H1 (cell line): ENCODE measurements at regions not wholly inside any gene's neighbourhood (a gene's known extent, or its start where the extent isn't known, plus 50 kb on each side); places are given as distances from the start of the nearest gene placed in this dataset.

Source experiments
- BACH1 ChIP-seq: IDR thresholded peaks from 2 replicates; pipeline ENCODE4 v1.6.1; 2012; ENCODE audit warnings: low read length, improper control_type of control experiment
- CBX5 ChIP-seq: fragments of 300-800, 300-1000 bp; sonication (generic); IDR thresholded peaks from 2 replicates; pipeline ENCODE4 v1.7.1; 2016; ENCODE audit warnings: antibody characterized with exemption, low read length, low read depth
- CHD1 ChIP-seq: IDR thresholded peaks from 2 replicates; pipeline ENCODE4 v1.6.1; 2012; ENCODE audit warnings: low read depth, low read length, improper control_type of control experiment
- CHD2 ChIP-seq: IDR thresholded peaks from 2 replicates; pipeline ENCODE4 v1.6.1; 2012; ENCODE audit warnings: low read length, improper control_type of control experiment
- KDM4A ChIP-seq: IDR thresholded peaks from one replicate; pipeline ENCODE4 v1.7.1; 2012; ENCODE audit warnings: low read depth, mild to moderate bottlenecking, moderate library complexity, low read length, inconsistent platforms; ENCODE audit not compliant: severe bottlenecking
- MAFK ChIP-seq: IDR thresholded peaks from 2 replicates; pipeline ENCODE4 v1.6.1; 2012; ENCODE audit warnings: low read depth, mild to moderate bottlenecking, improper control_type of control experiment, low read length
- TAF1 ChIP-seq: IDR thresholded peaks from 2 replicates; pipeline ENCODE4 v1.6.1; 2011; ENCODE audit warnings: mild to moderate bottlenecking, low read depth, low read length
- TF ChIP-seq, protein P1 (sequence below), 3 experiments: IDR thresholded peaks; 1 replicate in 2 of 3; 2 replicates in 1 of 3; pipeline versions ENCODE4 v1.5.1 to v1.6.1; 2011; ENCODE audit warnings: low read length in 3 of 3, mild to moderate bottlenecking in 3 of 3, inconsistent platforms in 2 of 3, low read depth in 1 of 3, moderate library complexity in 1 of 3; ENCODE audit not compliant: insufficient read depth in 1 of 3; ENCODE audit errors: control extremely low read depth in 1 of 3
- TF ChIP-seq, protein P2 (sequence below): IDR thresholded peaks from 2 replicates; pipeline ENCODE4 v1.6.1; 2012; ENCODE audit warnings: inconsistent platforms

DNA sequence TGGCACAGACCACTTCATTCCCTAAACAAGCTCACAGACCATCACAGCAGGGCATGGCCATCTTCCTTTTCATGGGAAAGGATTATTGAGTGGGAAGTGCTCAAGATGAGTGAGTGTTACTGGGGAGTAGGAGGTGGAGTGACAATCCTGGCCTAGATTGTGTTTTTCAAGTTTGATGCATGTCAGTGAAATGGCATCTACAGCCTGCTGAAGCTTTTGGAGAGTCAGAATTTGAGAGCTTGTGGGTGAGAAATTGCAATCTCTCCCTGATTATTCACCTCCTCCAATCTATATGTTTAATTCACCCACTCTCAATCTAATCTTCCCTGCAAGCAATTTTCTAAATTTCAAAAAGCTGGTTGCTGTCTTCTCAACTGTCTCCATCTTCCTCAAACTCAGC, 156.1 kb upstream of the G2E3 start:
- TF ChIP-seq MAFK (no peak), BACH1 (no peak), CHD1 (no peak), CHD2 (no peak), KDM4A (no peak), CBX5 (no peak), TAF1 (no peak)
- TF ChIP-seq, protein P1, sequence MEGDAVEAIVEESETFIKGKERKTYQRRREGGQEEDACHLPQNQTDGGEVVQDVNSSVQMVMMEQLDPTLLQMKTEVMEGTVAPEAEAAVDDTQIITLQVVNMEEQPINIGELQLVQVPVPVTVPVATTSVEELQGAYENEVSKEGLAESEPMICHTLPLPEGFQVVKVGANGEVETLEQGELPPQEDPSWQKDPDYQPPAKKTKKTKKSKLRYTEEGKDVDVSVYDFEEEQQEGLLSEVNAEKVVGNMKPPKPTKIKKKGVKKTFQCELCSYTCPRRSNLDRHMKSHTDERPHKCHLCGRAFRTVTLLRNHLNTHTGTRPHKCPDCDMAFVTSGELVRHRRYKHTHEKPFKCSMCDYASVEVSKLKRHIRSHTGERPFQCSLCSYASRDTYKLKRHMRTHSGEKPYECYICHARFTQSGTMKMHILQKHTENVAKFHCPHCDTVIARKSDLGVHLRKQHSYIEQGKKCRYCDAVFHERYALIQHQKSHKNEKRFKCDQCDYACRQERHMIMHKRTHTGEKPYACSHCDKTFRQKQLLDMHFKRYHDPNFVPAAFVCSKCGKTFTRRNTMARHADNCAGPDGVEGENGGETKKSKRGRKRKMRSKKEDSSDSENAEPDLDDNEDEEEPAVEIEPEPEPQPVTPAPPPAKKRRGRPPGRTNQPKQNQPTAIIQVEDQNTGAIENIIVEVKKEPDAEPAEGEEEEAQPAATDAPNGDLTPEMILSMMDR (IDR thresholded peaks at IDR 0.05; ENCODE audit: control extremely low read depth in 1 of 3, insufficient read depth in 1 of 3, low read depth in 1 of 3, low read length in 3 of 3) = no peak
- TF ChIP-seq, protein P2, sequence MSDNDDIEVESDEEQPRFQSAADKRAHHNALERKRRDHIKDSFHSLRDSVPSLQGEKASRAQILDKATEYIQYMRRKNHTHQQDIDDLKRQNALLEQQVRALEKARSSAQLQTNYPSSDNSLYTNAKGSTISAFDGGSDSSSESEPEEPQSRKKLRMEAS = no peak
